ENCODE measurements at regions not wholly inside any gene's neighbourhood (a gene's known extent, or its start where the extent isn't known, plus 50 kb on each side); places are given as distances from the start of the nearest gene placed in this dataset.

- H3K79me2 ChIP-seq (ENCODE audit: control insufficient read depth, insufficient read depth, low read length), result no peaks in the 10 kb centered on the region
- H3K27me3 ChIP-seq (ENCODE audit: insufficient read depth, low read length, poor library complexity), result no peaks in the 10 kb centered on the region
- H3K4me3 ChIP-seq (ENCODE audit: low read length), result no peak overlapping the region
- H2BK5ac ChIP-seq (ENCODE audit: low read length), result no peak overlapping the region
- no peak overlapping the region for H3K4ac ChIP-seq (ENCODE audit: low read depth, low read length)
- H3K79me1 ChIP-seq (ENCODE audit: low read length), result no peaks in the 10 kb centered on the region
- no peaks in the 10 kb centered on the region for H3K36me3 ChIP-seq (ENCODE audit: control insufficient read depth, insufficient read depth, low read length)
- no peak overlapping the region for H2BK120ac ChIP-seq (ENCODE audit: low read depth, low read length)
- H3K4me1 ChIP-seq (ENCODE audit: control insufficient read depth, low read depth, low read length), result no peaks in the 10 kb centered on the region
- H3K23ac ChIP-seq (ENCODE audit: low read length), result no peak overlapping the region
- no peak overlapping the region for H4K5ac ChIP-seq (ENCODE audit: low read length)
- no peak overlapping the region for H2AK5ac ChIP-seq (ENCODE audit: low read length)
- no CpG with 5 or more reads among the region's 7 CpGs for WGBS (ENCODE audit: extremely low coverage, insufficient coverage, low lambda C conversion rate)
- no peak overlapping the region for H3K27ac ChIP-seq (ENCODE audit: low read depth, low read length)
- no peak overlapping the region for H3K56ac ChIP-seq (ENCODE audit: low read length)
- no peak overlapping the region for H4K8ac ChIP-seq (ENCODE audit: low read depth, low read length)
- no peak for DNase-seq
- H3K9ac ChIP-seq (ENCODE audit: low read length), result no peak overlapping the region
- no peak overlapping the region for H3K18ac ChIP-seq (ENCODE audit: low read length)
- no peak overlapping the region for H3K4me2 ChIP-seq (ENCODE audit: low read length)
- no peak overlapping the region for H2BK15ac ChIP-seq (replicated peaks; ENCODE audit: low read depth)
Observed at GRCh38 chr1:13878021-13878420, 178.0 kb downstream of the PRDM2 start.

GRCh38 chr1:13878451-13878850, 178.5 kb downstream of the PRDM2 start:
- no peak overlapping the region for H2BK5ac ChIP-seq (ENCODE audit: low read length)
- no peak overlapping the region for H4K5ac ChIP-seq (ENCODE audit: low read length)
- no peak overlapping the region for H4K8ac ChIP-seq (ENCODE audit: low read depth, low read length)
- no peak overlapping the region for H3K4me2 ChIP-seq (ENCODE audit: low read length)
- H3K4ac ChIP-seq (ENCODE audit: low read depth, low read length), result no peak overlapping the region
- H3K23ac ChIP-seq (ENCODE audit: low read length), result no peak overlapping the region
- H3K79me2 ChIP-seq (ENCODE audit: control insufficient read depth, insufficient read depth, low read length), result no peaks in the 10 kb centered on the region
- no CpG with 5 or more reads among the region's 9 CpGs for WGBS (ENCODE audit: extremely low coverage, insufficient coverage, low lambda C conversion rate)
- H3K9ac ChIP-seq (ENCODE audit: low read length), result no peak overlapping the region
- H3K79me1 ChIP-seq (ENCODE audit: low read length), result no peaks in the 10 kb centered on the region
- H3K4me1 ChIP-seq (ENCODE audit: control insufficient read depth, low read depth, low read length), result no peaks in the 10 kb centered on the region
- no peaks in the 10 kb centered on the region for H3K27me3 ChIP-seq (ENCODE audit: insufficient read depth, low read length, poor library complexity)
- H3K27ac ChIP-seq (ENCODE audit: low read depth, low read length), result no peak overlapping the region
- H3K36me3 ChIP-seq (ENCODE audit: control insufficient read depth, insufficient read depth, low read length), result no peaks in the 10 kb centered on the region
- H3K18ac ChIP-seq (ENCODE audit: low read length), result no peak overlapping the region
- no peak overlapping the region for H2BK120ac ChIP-seq (ENCODE audit: low read depth, low read length)
- H3K4me3 ChIP-seq (ENCODE audit: low read length), result no peak overlapping the region
- H2AK5ac ChIP-seq (ENCODE audit: low read length), result no peak overlapping the region
- H2BK15ac ChIP-seq (replicated peaks; ENCODE audit: low read depth), result no peak overlapping the region
- DNase-seq, result no peak
- no peak overlapping the region for H3K56ac ChIP-seq (ENCODE audit: low read length)

- Histone ChIP-seq H3K4ac (ENCODE audit: low read depth, low read length) (no peak overlapping the region), H3K27ac (ENCODE audit: low read depth, low read length) (no peak overlapping the region), H3K18ac (ENCODE audit: low read length) (no peak overlapping the region), H3K79me2 (ENCODE audit: control insufficient read depth, insufficient read depth, low read length) (no peaks in the 10 kb centered on the region), H3K36me3 (ENCODE audit: control insufficient read depth, insufficient read depth, low read length) (no peaks in the 10 kb centered on the region), H2BK5ac (ENCODE audit: low read length) (no peak overlapping the region), H3K23ac (ENCODE audit: low read length) (no peak overlapping the region), H4K5ac (ENCODE audit: low read length) (no peak overlapping the region), H3K9ac (ENCODE audit: low read length) (no peak overlapping the region), H3K4me2 (ENCODE audit: low read length) (no peak overlapping the region), H2BK15ac (replicated peaks; ENCODE audit: low read depth) (no peak overlapping the region), H3K4me1 (ENCODE audit: control insufficient read depth, low read depth, low read length) (no peaks in the 10 kb centered on the region), H3K27me3 (ENCODE audit: insufficient read depth, low read length, poor library complexity) (no peaks in the 10 kb centered on the region), H4K8ac (ENCODE audit: low read depth, low read length) (no peak overlapping the region), H3K4me3 (ENCODE audit: low read length) (no peak overlapping the region), H3K56ac (ENCODE audit: low read length) (no peak overlapping the region), H3K79me1 (ENCODE audit: low read length) (no peaks in the 10 kb centered on the region), H2BK120ac (ENCODE audit: low read depth, low read length) (no peak overlapping the region), H2AK5ac (ENCODE audit: low read length) (no peak overlapping the region)
- WGBS (ENCODE audit: extremely low coverage, insufficient coverage, low lambda C conversion rate), result no CpG with 5 or more reads among the region's 5 CpGs
- no peak for DNase-seq
Observed at GRCh38 chr1:13881385-13882088, 181.5 kb downstream of the PRDM2 start.

GRCh38 chr1:13888351-13888986, 188.5 kb downstream of the PRDM2 start:
- no peaks in the 10 kb centered on the region for H3K4me1 ChIP-seq (ENCODE audit: control insufficient read depth, low read depth, low read length)
- no peak overlapping the region for H2AK5ac ChIP-seq (ENCODE audit: low read length)
- WGBS (ENCODE audit: extremely low coverage, insufficient coverage, low lambda C conversion rate), result no CpG with 5 or more reads among the region's 10 CpGs
- H2BK5ac ChIP-seq (ENCODE audit: low read length), result no peak overlapping the region
- no peak overlapping the region for H3K56ac ChIP-seq (ENCODE audit: low read length)
- no peak overlapping the region for H3K9ac ChIP-seq (ENCODE audit: low read length)
- H2BK120ac ChIP-seq (ENCODE audit: low read depth, low read length), result no peak overlapping the region
- H3K79me1 ChIP-seq (ENCODE audit: low read length), result no peaks in the 10 kb centered on the region
- H3K23ac ChIP-seq (ENCODE audit: low read length), result no peak overlapping the region
- no peaks in the 10 kb centered on the region for H3K79me2 ChIP-seq (ENCODE audit: control insufficient read depth, insufficient read depth, low read length)
- no peak overlapping the region for H3K4ac ChIP-seq (ENCODE audit: low read depth, low read length)
- H3K36me3 ChIP-seq (ENCODE audit: control insufficient read depth, insufficient read depth, low read length), result no peaks in the 10 kb centered on the region
- DNase-seq, result no peak
- no peak overlapping the region for H2BK15ac ChIP-seq (replicated peaks; ENCODE audit: low read depth)
- H4K8ac ChIP-seq (ENCODE audit: low read depth, low read length), result no peak overlapping the region
- no peak overlapping the region for H3K27ac ChIP-seq (ENCODE audit: low read depth, low read length)
- no peak overlapping the region for H3K4me2 ChIP-seq (ENCODE audit: low read length)
- no peak overlapping the region for H4K5ac ChIP-seq (ENCODE audit: low read length)
- H3K4me3 ChIP-seq (ENCODE audit: low read length), result no peak overlapping the region
- H3K18ac ChIP-seq (ENCODE audit: low read length), result no peak overlapping the region
- H3K27me3 ChIP-seq (ENCODE audit: insufficient read depth, low read length, poor library complexity), result peaks cover 21% of the 10 kb centered on the region

GRCh38 chr1:13889495-13889894, 189.5 kb downstream of the PRDM2 start:
- Histone ChIP-seq H3K27ac (ENCODE audit: low read depth, low read length) (no peak overlapping the region), H4K5ac (ENCODE audit: low read length) (no peak overlapping the region), H2BK120ac (ENCODE audit: low read depth, low read length) (no peak overlapping the region), H3K79me1 (ENCODE audit: low read length) (no peaks in the 10 kb centered on the region), H3K23ac (ENCODE audit: low read length) (no peak overlapping the region), H3K4ac (ENCODE audit: low read depth, low read length) (no peak overlapping the region), H3K9ac (ENCODE audit: low read length) (no peak overlapping the region), H3K27me3 (ENCODE audit: insufficient read depth, low read length, poor library complexity) (peaks cover 30% of the 10 kb centered on the region), H4K8ac (ENCODE audit: low read depth, low read length) (no peak overlapping the region), H3K4me3 (ENCODE audit: low read length) (no peak overlapping the region), H3K18ac (ENCODE audit: low read length) (no peak overlapping the region), H2BK15ac (replicated peaks; ENCODE audit: low read depth) (no peak overlapping the region), H3K4me1 (ENCODE audit: control insufficient read depth, low read depth, low read length) (no peaks in the 10 kb centered on the region), H3K36me3 (ENCODE audit: control insufficient read depth, insufficient read depth, low read length) (no peaks in the 10 kb centered on the region), H2AK5ac (ENCODE audit: low read length) (no peak overlapping the region), H3K56ac (ENCODE audit: low read length) (no peak overlapping the region), H3K79me2 (ENCODE audit: control insufficient read depth, insufficient read depth, low read length) (no peaks in the 10 kb centered on the region), H2BK5ac (ENCODE audit: low read length) (no peak overlapping the region), H3K4me2 (ENCODE audit: low read length) (no peak overlapping the region)
- WGBS (ENCODE audit: extremely low coverage, insufficient coverage, low lambda C conversion rate), result no CpG with 5 or more reads among the region's 3 CpGs
- DNase-seq, result no peak

GRCh38 chr1:13890766-13891165, 190.8 kb downstream of the PRDM2 start:
- Histone ChIP-seq H2AK5ac (ENCODE audit: low read length) (no peak overlapping the region), H3K4me1 (ENCODE audit: control insufficient read depth, low read depth, low read length) (no peaks in the 10 kb centered on the region), H3K79me2 (ENCODE audit: control insufficient read depth, insufficient read depth, low read length) (no peaks in the 10 kb centered on the region), H2BK120ac (ENCODE audit: low read depth, low read length) (no peak overlapping the region), H3K27ac (ENCODE audit: low read depth, low read length) (no peak overlapping the region), H3K23ac (ENCODE audit: low read length) (no peak overlapping the region), H3K4me2 (ENCODE audit: low read length) (no peak overlapping the region), H4K8ac (ENCODE audit: low read depth, low read length) (no peak overlapping the region), H3K4ac (ENCODE audit: low read depth, low read length) (no peak overlapping the region), H3K56ac (ENCODE audit: low read length) (no peak overlapping the region), H2BK5ac (ENCODE audit: low read length) (no peak overlapping the region), H4K5ac (ENCODE audit: low read length) (no peak overlapping the region), H3K4me3 (ENCODE audit: low read length) (no peak overlapping the region), H3K36me3 (ENCODE audit: control insufficient read depth, insufficient read depth, low read length) (no peaks in the 10 kb centered on the region), H3K27me3 (ENCODE audit: insufficient read depth, low read length, poor library complexity) (peaks cover 39% of the 10 kb centered on the region), H3K9ac (ENCODE audit: low read length) (no peak overlapping the region), H2BK15ac (replicated peaks; ENCODE audit: low read depth) (no peak overlapping the region), H3K79me1 (ENCODE audit: low read length) (no peaks in the 10 kb centered on the region), H3K18ac (ENCODE audit: low read length) (no peak overlapping the region)
- WGBS (ENCODE audit: extremely low coverage, insufficient coverage, low lambda C conversion rate), result no CpG with 5 or more reads among the region's 2 CpGs
- DNase-seq, result no peak
